GM18867 (cell line): ENCODE measurements at regions not wholly inside any gene's neighbourhood (a gene's known extent, or its start where the extent isn't known, plus 50 kb on each side); places are given as distances from the start of the nearest gene placed in this dataset.
"Not testable (repeated sequence)": the region's sequence is repeated elsewhere in the genome, so short reads cannot be mapped to it uniquely, and the experiment has no call there.

Source experiments
- ATAC-seq: cut with Tn5 transposase; IDR thresholded peaks from one replicate; pipeline ENCODE4 v1.9.1; 2021; ENCODE audit warnings: mild to moderate bottlenecking, moderate library complexity; ENCODE audit not compliant: unreplicated experiment

DNA sequence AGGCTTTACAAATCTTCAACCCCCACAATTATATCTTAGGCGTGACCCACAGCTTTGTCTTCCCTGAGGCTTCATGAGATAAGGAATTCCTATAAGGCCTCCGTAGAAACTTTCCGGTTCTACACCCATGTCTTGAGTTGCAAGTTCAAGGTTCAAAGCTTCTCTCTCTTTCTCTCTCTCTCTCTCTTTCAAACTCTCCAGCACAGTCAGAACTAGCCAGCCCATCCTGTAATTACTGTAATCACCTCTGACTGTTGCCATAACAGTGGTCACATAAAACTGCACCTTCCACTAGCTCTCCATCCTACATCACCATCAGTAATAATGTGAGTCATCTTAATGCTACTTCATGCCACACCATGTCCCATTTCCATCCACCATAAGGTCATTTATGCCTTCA is 90.0 kb upstream of the NFASC start:
- ATAC-seq: no peak

DNA sequence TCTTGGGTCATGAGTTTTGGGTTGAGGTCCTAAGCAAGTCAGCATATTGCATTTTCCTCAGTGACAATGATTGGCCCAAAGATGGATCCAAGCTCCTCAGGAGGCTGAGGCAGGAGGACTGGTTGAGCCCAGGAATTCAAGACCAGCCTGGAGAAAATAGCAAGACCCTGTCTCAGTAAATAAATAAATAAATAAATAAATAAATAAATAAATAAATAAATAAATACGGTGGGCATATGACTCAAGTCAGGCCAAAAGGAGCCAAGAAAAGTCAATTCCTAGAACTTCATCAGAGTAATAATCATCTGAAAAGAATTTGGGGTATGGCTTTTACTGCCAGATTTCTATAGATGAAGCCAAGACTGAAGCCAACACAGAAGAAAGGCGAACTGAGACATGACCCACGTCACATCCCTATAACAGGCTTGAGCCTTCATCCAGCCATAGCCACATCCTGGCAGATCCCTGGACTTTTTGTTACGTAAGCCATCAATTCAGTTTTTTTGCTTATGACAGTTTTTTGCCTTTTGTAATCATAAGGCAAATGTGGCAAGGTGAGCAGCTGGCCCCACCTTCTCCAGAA is 88.5 kb upstream of the NFASC start:
- no peak for ATAC-seq

DNA sequence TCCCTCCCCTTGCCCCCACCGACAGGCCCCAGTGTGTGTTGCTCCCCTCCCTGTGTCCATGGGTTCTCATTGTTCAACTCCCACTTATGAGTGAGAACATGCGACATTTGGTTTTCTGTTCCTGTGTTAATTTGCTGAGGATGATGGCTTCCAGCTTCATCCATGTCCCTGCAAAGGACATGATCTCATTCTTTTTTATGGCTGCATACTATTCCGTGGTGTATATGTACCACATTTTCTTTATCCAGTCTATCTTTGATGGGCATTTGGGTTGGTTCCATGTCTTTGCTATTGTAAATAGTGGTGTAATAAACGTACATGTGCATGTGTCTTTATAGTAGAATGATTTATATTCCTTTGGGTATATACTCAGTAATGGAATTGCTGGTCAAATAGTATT is 85.6 kb upstream of the NFASC start:
- not testable (repeated sequence) for ATAC-seq

- no peak for ATAC-seq
Observed at GRCh38 chr1:204788470-204788869, 82.2 kb upstream of the NFASC start.

GRCh38 chr1:204791453-204792353 is 79.0 kb upstream of the NFASC start:
- no peak for ATAC-seq

GRCh38 chr1:204792354-204792692 is 78.3 kb upstream of the NFASC start:
- no peak for ATAC-seq

DNA sequence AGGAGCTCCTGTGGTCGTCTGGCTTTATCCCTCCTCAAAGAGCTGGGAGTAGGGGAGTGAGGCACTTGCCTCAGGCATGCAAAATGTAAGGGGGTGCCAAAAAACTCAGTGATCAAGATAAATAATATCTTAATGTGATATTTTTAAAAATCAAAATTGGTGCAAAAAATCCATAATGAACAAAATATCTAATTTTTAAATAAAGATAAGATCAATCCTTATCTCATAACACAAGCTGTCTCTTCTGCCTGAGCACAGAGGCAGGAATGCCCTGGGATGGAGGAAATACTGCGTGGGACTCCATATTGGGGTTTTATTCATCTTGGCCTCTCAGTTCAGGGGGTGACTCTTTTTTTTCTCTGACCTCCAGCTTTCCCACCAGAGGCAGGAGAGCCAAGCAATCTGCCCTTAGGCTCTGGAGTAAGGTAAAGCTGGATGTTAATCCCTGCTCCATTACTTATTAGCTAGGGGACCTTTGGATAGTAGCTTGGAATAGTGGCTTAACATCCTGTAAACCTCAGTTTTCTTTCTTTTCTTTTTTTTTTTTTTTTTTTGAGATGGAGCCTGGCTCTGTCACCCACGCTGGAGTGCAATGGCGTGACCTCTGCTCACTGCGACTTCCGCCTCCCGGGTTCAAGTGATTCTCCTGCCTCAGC is 77.3 kb upstream of the NFASC start:
- no peak for ATAC-seq

DNA sequence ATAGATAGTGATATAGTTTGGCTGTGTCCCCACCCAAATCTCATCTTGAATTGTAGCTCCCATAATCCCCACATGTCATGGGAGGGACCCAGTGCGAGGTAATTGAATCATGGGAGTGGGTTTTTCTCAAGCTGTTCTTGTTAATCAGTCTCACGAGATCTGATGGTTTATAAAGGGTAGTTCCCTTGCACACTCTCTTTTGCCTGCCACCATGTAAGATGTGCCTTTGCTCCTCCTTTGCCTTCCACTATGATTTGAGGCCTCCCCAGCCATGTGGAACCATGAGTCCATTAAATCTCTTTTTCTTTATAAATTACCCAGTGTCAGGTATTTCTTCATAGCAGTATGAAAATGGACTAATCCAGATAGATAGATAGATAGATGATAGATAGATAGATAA is 73.8 kb upstream of the NFASC start:
- not testable (repeated sequence) for ATAC-seq

- ATAC-seq: no peak
Observed at GRCh38 chr1:204797401-204797800, 73.3 kb upstream of the NFASC start.

DNA sequence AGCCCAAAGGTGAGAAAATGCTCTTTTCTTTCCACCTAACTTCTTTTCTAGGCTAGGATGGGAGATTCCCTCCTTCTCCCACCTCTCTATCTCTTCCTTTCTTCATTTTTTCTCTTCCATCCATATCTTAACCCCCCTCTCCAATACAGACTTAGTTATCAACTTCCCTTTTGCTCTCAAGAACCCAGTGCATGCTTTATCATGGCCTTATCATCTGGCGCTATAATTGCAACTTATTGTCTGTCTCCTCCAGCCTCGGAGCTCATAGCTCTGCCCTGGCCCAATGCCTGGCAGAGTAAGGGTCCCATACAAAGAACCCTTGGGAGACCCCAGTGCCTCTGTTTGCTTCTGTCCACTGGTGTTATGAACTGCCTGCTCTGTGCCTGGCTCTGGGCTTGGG is 71.0 kb upstream of the NFASC start:
- no peak for ATAC-seq

DNA sequence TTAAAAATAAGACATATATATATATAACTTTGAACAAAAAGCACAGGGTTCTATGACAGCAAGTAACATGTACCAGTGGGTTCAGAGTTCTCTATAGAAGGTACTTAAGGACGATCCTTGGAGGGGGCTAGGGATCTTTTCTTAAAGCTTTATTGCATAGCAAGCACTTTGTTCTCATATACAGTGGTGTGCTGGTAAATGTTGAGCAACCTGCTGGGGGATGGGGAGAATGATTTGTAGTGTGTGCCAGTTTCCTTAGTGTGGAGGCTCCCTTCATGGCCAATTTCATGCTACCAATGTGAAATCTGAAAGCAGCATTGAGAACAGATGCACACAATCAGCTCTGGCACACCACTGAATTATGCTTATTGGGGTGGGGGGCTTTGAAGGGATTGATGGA is 69.5 kb upstream of the NFASC start:
- no peak for ATAC-seq

DNA sequence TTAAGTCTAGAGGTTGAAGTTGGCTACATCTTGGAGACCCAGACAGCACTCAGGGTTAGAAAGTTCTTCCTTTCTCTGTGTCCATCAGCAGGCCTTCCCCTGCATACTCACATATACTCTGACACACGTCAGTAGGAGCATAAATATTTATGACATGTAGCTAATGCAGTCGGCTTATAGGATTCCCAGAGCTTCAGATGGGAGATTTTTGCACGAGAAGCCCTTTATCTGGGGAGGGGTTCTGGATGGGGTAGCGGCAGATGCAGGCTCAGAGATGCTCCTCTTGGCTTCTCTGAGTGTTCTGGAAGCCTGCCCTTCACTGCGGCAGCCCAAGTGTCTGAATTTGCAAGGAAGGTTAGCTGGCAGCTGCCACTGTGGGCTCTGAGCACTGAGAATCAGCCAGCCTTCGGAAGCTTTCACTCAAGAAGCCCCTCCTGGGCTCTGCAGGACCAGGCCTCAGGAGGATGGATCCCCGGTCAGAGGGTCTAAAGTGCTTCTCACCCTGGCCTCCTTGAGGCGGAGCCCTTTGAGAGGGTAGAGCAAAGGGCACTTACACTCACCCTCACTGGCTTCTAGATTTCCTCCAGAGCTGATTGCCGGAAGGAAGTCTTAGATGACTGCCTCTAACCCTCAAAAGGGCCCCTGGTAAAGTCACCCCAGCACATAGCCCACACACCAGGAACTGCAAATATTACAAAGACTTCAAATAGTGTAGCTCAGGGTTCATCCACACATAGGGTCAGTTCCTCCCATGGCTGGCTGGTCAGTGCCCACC is 68.1 kb upstream of the NFASC start:
- ATAC-seq: no peak

DNA sequence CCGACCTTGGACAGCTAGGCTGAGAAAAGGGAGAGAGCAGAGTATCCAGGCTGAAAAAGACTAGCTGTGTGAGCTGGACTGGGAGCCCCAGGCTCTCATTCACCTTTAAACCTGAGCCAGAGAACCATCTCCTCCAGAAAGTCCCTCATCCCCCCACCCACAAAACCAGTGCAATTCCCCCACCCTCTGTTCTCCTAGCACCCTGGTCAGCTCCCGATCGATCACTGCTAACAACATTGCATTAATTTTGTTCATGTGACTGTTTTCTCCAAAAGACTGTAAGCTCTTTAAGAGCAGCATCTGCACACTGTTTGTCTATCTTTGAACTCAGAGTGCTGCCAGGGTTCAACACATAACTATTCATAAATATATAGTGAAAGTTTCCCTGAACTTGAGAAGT is 67.1 kb upstream of the NFASC start:
- ATAC-seq: no peak

DNA sequence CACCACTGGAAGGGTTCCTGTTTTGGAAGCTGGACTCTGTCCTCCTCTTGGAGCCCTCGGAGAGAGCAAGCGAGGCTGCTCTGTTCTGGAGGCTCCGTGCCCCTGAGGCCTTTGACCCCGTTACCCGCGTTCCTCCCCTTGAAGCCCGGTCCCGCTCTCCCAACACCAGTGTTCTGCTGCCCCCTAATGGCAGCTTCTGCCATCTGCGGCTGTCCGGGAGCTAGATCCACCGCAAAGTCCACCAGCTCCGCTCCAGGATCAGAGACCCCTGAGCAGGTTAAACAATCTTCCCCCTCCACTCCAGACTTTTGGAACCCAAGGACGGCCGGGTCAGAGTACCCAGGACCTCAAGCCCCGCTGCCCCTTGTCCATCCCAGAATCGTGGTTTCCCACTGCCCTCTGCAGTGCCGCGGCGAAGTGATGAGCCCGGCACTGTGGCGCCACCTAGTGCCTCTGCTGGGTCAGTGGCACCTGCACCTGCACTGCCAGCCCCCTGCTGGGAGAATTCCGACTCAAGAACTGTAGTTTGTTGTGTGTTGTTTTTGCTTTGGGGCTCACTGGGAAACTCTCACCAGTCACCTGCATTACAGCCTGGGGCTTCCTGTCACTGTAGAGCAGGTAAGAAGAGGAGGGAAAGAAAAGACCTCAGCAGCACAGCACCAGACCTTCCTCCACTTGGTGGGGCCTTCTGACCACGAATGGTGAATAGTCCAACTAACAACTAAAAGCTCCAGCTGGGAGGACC is 63.5 kb upstream of the NFASC start:
- peak; percentile 87 for ATAC-seq

GRCh38 chr1:204809488-204809887 is 61.2 kb upstream of the NFASC start:
- no peak for ATAC-seq

- no peak for ATAC-seq
Observed at GRCh38 chr1:204812842-204813241, 57.8 kb upstream of the NFASC start.

DNA sequence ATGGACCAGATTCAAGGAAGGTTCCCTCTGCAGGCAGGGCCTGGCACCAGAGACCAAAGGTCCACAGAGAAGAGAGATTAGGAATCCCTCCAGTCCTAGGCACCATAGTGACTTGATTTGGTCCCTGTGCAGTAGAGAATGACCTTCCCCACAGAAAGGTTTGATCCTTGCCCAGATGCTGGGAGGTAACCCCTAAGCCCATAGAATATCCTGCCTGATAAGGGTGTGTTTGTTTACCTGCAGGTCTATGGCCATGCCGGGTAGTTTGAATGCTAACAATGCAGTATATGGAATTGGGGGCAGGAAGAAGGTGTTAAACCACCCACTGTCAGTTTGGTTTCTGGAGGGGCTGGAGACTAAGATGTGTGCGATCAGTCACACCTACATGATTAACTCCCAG is 57.1 kb upstream of the NFASC start:
- no peak for ATAC-seq

DNA sequence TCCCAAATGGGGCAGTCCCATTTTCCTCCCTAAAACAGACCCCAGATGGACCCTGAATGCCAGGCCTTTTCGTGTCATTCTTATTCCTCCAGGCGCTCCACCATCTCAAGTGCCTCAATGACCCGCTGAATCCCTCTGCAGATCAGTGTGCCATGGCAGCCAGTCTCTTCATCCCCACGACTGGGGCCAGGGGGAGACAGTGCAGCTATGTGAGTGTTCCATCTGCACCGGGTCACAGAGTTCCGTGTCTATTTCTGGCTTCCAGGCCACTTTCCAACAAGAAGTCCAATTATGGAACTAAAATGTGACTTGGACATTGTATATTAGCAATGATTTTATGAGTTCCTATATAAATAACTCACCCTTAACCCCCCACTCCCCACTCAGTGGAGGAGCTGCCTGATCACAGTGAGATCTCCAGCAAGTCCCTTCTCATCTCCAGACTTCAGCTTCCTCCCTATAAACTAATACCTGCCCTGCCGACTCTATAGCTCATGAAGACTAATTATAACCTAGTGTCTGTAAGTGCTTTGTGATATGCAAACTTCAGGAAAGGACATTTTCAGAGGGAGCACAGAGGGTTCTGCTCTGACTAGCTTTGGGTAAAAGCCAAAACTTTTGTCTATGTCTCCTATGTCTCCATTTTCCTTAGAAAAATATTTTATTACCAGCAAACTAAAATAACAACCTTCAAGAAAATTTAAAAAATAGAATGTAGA is 56.3 kb upstream of the NFASC start:
- ATAC-seq: no peak

- no peak for ATAC-seq
Observed at GRCh38 chr1:204817341-204817740, 53.3 kb upstream of the NFASC start.

- no peak for ATAC-seq
Observed at GRCh38 chr1:204818998-204819397, 51.7 kb upstream of the NFASC start.
